ENCODE measurements at regions not wholly inside any gene's neighbourhood (a gene's known extent, or its start where the extent isn't known, plus 50 kb on each side); places are given as distances from the start of the nearest gene placed in this dataset.
"Not testable (repeated sequence)": the region's sequence is repeated elsewhere in the genome, so short reads cannot be mapped to it uniquely, and the experiment has no call there.

DNA sequence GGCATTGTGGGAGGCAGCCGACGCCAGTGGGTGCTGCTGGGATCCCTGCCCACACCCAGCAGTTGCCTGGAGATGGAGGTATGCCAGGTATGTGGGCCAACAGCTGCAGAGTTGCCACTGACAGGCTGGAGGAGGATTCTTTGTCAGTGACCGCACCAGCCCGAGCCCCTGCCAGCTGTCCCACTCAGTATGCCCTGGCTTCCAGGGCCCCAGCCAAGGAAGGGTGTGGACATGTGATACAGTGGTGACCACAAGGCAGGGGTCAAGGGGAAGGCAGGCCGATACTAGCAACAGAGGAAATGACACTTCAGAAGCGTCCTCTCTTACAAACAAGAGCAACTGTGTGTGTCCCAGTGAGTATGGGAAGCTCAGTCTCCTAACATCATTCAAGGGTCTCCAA lies 185.1 kb upstream of the NOTCH2NLA start:
- TF ChIP-seq, protein P1, sequence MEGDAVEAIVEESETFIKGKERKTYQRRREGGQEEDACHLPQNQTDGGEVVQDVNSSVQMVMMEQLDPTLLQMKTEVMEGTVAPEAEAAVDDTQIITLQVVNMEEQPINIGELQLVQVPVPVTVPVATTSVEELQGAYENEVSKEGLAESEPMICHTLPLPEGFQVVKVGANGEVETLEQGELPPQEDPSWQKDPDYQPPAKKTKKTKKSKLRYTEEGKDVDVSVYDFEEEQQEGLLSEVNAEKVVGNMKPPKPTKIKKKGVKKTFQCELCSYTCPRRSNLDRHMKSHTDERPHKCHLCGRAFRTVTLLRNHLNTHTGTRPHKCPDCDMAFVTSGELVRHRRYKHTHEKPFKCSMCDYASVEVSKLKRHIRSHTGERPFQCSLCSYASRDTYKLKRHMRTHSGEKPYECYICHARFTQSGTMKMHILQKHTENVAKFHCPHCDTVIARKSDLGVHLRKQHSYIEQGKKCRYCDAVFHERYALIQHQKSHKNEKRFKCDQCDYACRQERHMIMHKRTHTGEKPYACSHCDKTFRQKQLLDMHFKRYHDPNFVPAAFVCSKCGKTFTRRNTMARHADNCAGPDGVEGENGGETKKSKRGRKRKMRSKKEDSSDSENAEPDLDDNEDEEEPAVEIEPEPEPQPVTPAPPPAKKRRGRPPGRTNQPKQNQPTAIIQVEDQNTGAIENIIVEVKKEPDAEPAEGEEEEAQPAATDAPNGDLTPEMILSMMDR (IDR thresholded peaks at IDR 0.05): not testable (repeated sequence)
- not testable (repeated sequence) for TF ChIP-seq EZH2 (IDR thresholded peaks at IDR 0.05; ENCODE audit: borderline replicate concordance, insufficient read depth, low read depth, low read length, poor library complexity, severe bottlenecking)

All from B cell (primary cell).